Parathyroid adenoma (tissue), 2 donors: ENCODE measurements at regions not wholly inside any gene's neighbourhood (a gene's known extent, or its start where the extent isn't known, plus 50 kb on each side); places are given as distances from the start of the nearest gene placed in this dataset.

Experiments used
- H2AFZ ChIP-seq: fragments of 300-600 bp; sonication (generic); one replicate; pipeline ENCODE4 v1.7.0; 2017; ENCODE audit warnings: antibody characterized with exemption, mild to moderate bottlenecking
- H3K27ac ChIP-seq: fragments of 300-600 bp; sonication (generic); one replicate; pipeline ENCODE4 v1.7.0; 2017
- H3K27me3 ChIP-seq: fragments of 300-600 bp; sonication (generic); one replicate; pipeline ENCODE4 v1.7.0; 2017; ENCODE audit warnings: low read length; ENCODE audit not compliant: control insufficient read depth, insufficient read depth
- H3K36me3 ChIP-seq: fragments of 300-600 bp; sonication (generic); one replicate; pipeline ENCODE4 v1.7.0; 2017; ENCODE audit warnings: low read length; ENCODE audit not compliant: control insufficient read depth, insufficient read depth
- H3K4me1 ChIP-seq: fragments of 300-600 bp; sonication (generic); one replicate; pipeline ENCODE4 v1.7.0; 2017; ENCODE audit warnings: control low read depth
- H3K4me2 ChIP-seq: fragments of 300-600 bp; sonication (generic); one replicate; pipeline ENCODE4 v1.7.0; 2017; ENCODE audit warnings: low read length
- H3K4me3 ChIP-seq: fragments of 300-600 bp; sonication (generic); one replicate; pipeline ENCODE4 v1.7.0; 2017; ENCODE audit warnings: low read depth, low read length
- H3K79me2 ChIP-seq: fragments of 300-600 bp; sonication (generic); one replicate; pipeline ENCODE4 v1.7.0; 2017; ENCODE audit warnings: control low read depth
- H3K9ac ChIP-seq: fragments of 300-600 bp; sonication (generic); one replicate; pipeline ENCODE4 v1.7.0; 2017; ENCODE audit warnings: mild to moderate bottlenecking
- H3K9me3 ChIP-seq: fragments of 300-600 bp; sonication (generic); one replicate; pipeline ENCODE4 v1.7.0; 2017; ENCODE audit warnings: low read length; ENCODE audit not compliant: control insufficient read depth
- CTCF ChIP-seq: fragments of 300-600 bp; sonication (generic); IDR thresholded peaks from one replicate; pipeline ENCODE4 v1.7.0; 2017; ENCODE audit warnings: antibody characterized with exemption, mild to moderate bottlenecking
- donor health status: primary hyperparathyroidism.

DNA sequence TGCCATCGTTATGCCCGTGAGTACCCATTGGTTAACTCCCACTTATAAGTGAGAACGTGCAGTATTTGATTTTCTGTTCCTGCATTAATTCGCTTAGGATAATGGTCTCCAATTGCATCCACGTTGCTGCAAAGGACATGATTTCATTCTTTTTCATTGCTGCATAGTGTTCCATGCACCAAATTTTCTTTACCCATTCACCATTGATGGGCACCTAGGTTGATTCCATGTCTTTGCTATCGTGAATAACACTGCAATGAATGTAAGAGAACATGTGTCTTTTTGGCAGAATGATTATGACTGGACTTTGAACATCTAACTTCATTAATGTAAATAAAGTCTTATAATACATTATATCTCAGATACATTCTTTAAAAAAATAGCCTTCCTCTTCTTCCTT is 169.6 kb upstream of the CDIN1 start:
- H3K4me3 ChIP-seq: no peak overlapping the region
- no peaks in the 10 kb centered on the region for H3K9me3 ChIP-seq
- no peaks in the 10 kb centered on the region for H3K27me3 ChIP-seq
- no peaks in the 10 kb centered on the region for H3K79me2 ChIP-seq
- H2AFZ ChIP-seq: no peak overlapping the region
- TF ChIP-seq CTCF: no peak
- no peak overlapping the region for H3K9ac ChIP-seq
- H3K4me1 ChIP-seq: no peaks in the 10 kb centered on the region
- H3K27ac ChIP-seq: no peak overlapping the region
- H3K36me3 ChIP-seq: no peaks in the 10 kb centered on the region
- H3K4me2 ChIP-seq: no peak overlapping the region

GRCh38 chr15:36414670-36415069 is 164.8 kb upstream of the CDIN1 start:
- no peak overlapping the region for H3K9ac ChIP-seq
- H3K4me2 ChIP-seq: no peak overlapping the region
- H3K4me3 ChIP-seq: no peak overlapping the region
- no peaks in the 10 kb centered on the region for H3K4me1 ChIP-seq
- H3K27ac ChIP-seq: no peak overlapping the region
- H3K27me3 ChIP-seq: no peaks in the 10 kb centered on the region
- no peaks in the 10 kb centered on the region for H3K9me3 ChIP-seq
- no peak for TF ChIP-seq CTCF
- no peaks in the 10 kb centered on the region for H3K36me3 ChIP-seq
- H2AFZ ChIP-seq: no peak overlapping the region
- no peaks in the 10 kb centered on the region for H3K79me2 ChIP-seq

DNA sequence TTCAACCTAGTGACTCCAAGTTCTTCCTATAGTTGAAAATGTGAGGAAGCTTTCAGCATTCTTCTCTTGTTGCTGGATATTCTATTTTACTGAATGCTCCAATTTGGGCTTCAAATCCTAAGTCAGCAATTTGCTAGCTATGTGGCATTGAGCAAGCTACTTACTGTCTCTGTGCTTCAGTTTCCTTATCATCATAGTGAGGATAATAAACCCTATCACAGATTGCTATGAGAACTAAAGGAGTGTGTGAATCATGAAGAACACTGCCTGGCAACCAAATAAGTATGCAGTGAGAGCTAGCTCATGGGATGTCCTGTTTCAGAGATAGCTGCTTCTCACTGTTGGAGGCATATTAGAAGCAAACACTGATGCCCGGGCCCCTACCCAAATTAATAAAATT is 163.8 kb upstream of the CDIN1 start:
- no peaks in the 10 kb centered on the region for H3K9me3 ChIP-seq
- no peaks in the 10 kb centered on the region for H3K79me2 ChIP-seq
- TF ChIP-seq CTCF: no peak

DNA sequence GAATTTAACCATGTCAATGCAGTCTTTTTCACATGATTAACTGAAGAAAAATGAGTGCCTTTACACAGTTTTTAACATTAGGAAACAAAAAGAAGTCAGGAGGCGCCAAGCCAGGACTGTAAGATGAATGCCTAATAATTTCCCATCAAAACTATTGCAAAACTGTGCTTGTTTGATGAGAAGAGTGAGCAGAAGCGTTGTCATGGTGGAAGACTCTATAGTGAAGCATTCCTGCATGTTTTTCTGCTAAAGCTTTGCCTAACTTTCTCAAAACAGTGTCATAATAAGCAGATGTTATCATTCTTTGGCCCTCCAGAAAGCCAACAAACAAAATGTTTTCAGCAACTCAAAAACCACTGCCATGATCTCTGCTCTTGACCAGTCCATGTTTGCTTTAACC is 156.8 kb upstream of the CDIN1 start:
- no peak for TF ChIP-seq CTCF

More for the DNA sequence above, 163.8 kb upstream of the CDIN1 start:
- Histone ChIP-seq H3K27me3 (no peaks in the 10 kb centered on the region), H3K36me3 (no peaks in the 10 kb centered on the region), H3K4me1 (no peaks in the 10 kb centered on the region), H2AFZ (no peak overlapping the region), H3K4me3 (no peak overlapping the region), H3K4me2 (no peak overlapping the region), H3K27ac (no peak overlapping the region), H3K9ac (no peak overlapping the region)

DNA sequence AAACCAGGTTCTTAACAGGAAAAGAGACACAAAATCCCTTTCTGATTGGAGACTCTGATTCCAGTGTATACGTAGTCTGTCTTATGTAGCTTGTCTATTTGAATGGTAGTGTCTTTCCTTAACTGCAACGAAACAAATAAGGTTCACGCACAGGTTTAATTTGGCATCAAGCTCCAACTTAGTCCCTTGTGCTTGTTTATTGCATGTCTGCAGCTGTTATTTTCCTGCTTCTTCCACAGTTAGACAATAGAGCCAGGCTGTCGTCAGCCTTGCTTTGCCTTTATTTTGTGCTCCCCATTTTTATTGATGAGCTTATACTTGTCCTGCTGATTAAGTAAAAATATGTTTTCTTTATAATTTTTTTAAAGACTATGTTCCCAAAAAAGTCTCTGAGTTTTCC is 152.7 kb upstream of the CDIN1 start:
- no peaks in the 10 kb centered on the region for H3K36me3 ChIP-seq
- no peak overlapping the region for H3K9ac ChIP-seq
- H3K4me2 ChIP-seq: no peak overlapping the region
- no peaks in the 10 kb centered on the region for H3K27me3 ChIP-seq
- H3K9me3 ChIP-seq: no peaks in the 10 kb centered on the region
- no peak overlapping the region for H3K27ac ChIP-seq
- H3K79me2 ChIP-seq: no peaks in the 10 kb centered on the region
- H3K4me1 ChIP-seq: no peaks in the 10 kb centered on the region
- TF ChIP-seq CTCF: no peak
- H2AFZ ChIP-seq: no peak overlapping the region
- no peak overlapping the region for H3K4me3 ChIP-seq

More for the DNA sequence above, 156.8 kb upstream of the CDIN1 start:
- H3K27ac ChIP-seq: no peak overlapping the region
- no peaks in the 10 kb centered on the region for H3K27me3 ChIP-seq
- H3K9me3 ChIP-seq: no peaks in the 10 kb centered on the region
- no peaks in the 10 kb centered on the region for H3K4me1 ChIP-seq
- no peaks in the 10 kb centered on the region for H3K79me2 ChIP-seq
- no peak overlapping the region for H3K4me2 ChIP-seq
- no peaks in the 10 kb centered on the region for H3K36me3 ChIP-seq
- H3K4me3 ChIP-seq: no peak overlapping the region
- no peak overlapping the region for H2AFZ ChIP-seq
- no peak overlapping the region for H3K9ac ChIP-seq
